Cardiac septum (tissue), 1 donor: ENCODE measurements at regions not wholly inside any gene's neighbourhood (a gene's known extent, or its start where the extent isn't known, plus 50 kb on each side); places are given as distances from the start of the nearest gene placed in this dataset.

Experiments used
- DNase-seq: peaks from one replicate; pipeline ENCODE4 v3.0.0-alpha.2; 2020; ENCODE audit warnings: low spot score
- intact Hi-C: fragments of 100-400 bp; cut with DNase I; formaldehyde crosslinking; loops from one replicate; pipeline ENCODE4 v1.14.0; 2022
- donor health status: DM: no; HTN: no; CAD: no.

- intact Hi-C loops, result no loop called here
- no peak for DNase-seq
These were observed 900.6 kb downstream of the KCNMA1 start for GRCh38 chr10:76736815-76737618.

- intact Hi-C loops, result no loop called here
- no peak for DNase-seq
These were observed 901.2 kb downstream of the KCNMA1 start for GRCh38 chr10:76736392-76736791.

GRCh38 chr10:76735866-76736265, 901.7 kb downstream of the KCNMA1 start:
- no peak for DNase-seq
- intact Hi-C loops, result no loop called here

GRCh38 chr10:76733441-76733936, 904.1 kb downstream of the KCNMA1 start:
- no peak for DNase-seq
- intact Hi-C loops, result no loop called here

- intact Hi-C loops, result no loop called here
- no peak for DNase-seq
These were observed 905.3 kb downstream of the KCNMA1 start for GRCh38 chr10:76732306-76732705.

- intact Hi-C loops, result no loop called here
These were observed 907.6 kb downstream of the KCNMA1 start for GRCh38 chr10:76729841-76730487.

GRCh38 chr10:76729346-76729745, 908.3 kb downstream of the KCNMA1 start:
- no peak for DNase-seq
- intact Hi-C loops, result no loop called here

More at GRCh38 chr10:76729841-76730487, 907.6 kb downstream of the KCNMA1 start:
- no peak for DNase-seq

- intact Hi-C loops, result no loop called here
- DNase-seq, result no peak
These were observed 910.6 kb downstream of the KCNMA1 start for GRCh38 chr10:76727038-76727437.

GRCh38 chr10:76723844-76724243, 913.8 kb downstream of the KCNMA1 start:
- intact Hi-C loops, result no loop called here
- DNase-seq, result no peak

GRCh38 chr10:76721891-76722505, 915.6 kb downstream of the KCNMA1 start:
- intact Hi-C loops, result no loop called here
- DNase-seq, result no peak

GRCh38 chr10:76719006-76719405, 918.6 kb downstream of the KCNMA1 start:
- intact Hi-C loops, result no loop called here
- no peak for DNase-seq

- intact Hi-C loops, result no loop called here
- DNase-seq, result no peak
These were observed 920.5 kb downstream of the KCNMA1 start for GRCh38 chr10:76717141-76717540.

- no peak for DNase-seq
- intact Hi-C loops, result no loop called here
These were observed 926.2 kb downstream of the KCNMA1 start for GRCh38 chr10:76711222-76711997.

GRCh38 chr10:76700241-76700640, 937.4 kb downstream of the KCNMA1 start:
- intact Hi-C loops, result no loop called here

GRCh38 chr10:76697923-76698322, 939.7 kb downstream of the KCNMA1 start:
- DNase-seq, result no peak
- intact Hi-C loops, result no loop called here

More at GRCh38 chr10:76700241-76700640, 937.4 kb downstream of the KCNMA1 start:
- DNase-seq, result no peak

- DNase-seq, result no peak
- intact Hi-C loops, result no loop called here
These were observed 942.5 kb downstream of the KCNMA1 start for GRCh38 chr10:76695069-76695468.

- no peak for DNase-seq
- intact Hi-C loops, result no loop called here
These were observed 951.4 kb downstream of the KCNMA1 start for GRCh38 chr10:76686201-76686600.

GRCh38 chr10:76684968-76685367, 952.6 kb downstream of the KCNMA1 start:
- intact Hi-C loops, result no loop called here
- DNase-seq, result no peak

- DNase-seq, result no peak
- intact Hi-C loops, result no loop called here
These were observed 956.5 kb downstream of the KCNMA1 start for GRCh38 chr10:76681153-76681552.

- intact Hi-C loops, result no loop called here
- DNase-seq, result no peak
These were observed 958.6 kb downstream of the KCNMA1 start for GRCh38 chr10:76679030-76679429.
